ENCODE measurements at regions not wholly inside any gene's neighbourhood (a gene's known extent, or its start where the extent isn't known, plus 50 kb on each side); places are given as distances from the start of the nearest gene placed in this dataset.

GRCh38 chr1:58933599-58933926 lies 149.7 kb upstream of the JUN start:
- TF ChIP-seq RNF2 (IDR thresholded peaks at IDR 0.05) (no peak), TAF7 (tag; IDR thresholded peaks at IDR 0.05) (no peak), POLR2A (conservative IDR thresholded peaks at IDR 0.05) (no peak), HOMEZ (CRISPR knock-in tag; IDR thresholded peaks at IDR 0.05) (no peak), SMAD3 (CRISPR knock-in tag; conservative IDR thresholded peaks at IDR 0.05) (no peak), RNF219 (CRISPR knock-in tag; IDR thresholded peaks at IDR 0.05) (no peak), ZBTB43 (CRISPR knock-in tag; IDR thresholded peaks at IDR 0.05) (no peak), TGIF2 (CRISPR knock-in tag; IDR thresholded peaks at IDR 0.05) (no peak), CAMTA2 (CRISPR knock-in tag; conservative IDR thresholded peaks at IDR 0.05) (no peak), ZNF584 (CRISPR knock-in tag; IDR thresholded peaks at IDR 0.05; ENCODE audit: low read depth) (no peak), ETS2 (tag; IDR thresholded peaks at IDR 0.05; ENCODE audit: borderline replicate concordance, poor library complexity, severe bottlenecking) (no peak)
